GM12878 (cell line): ENCODE measurements at regions not wholly inside any gene's neighbourhood (a gene's known extent, or its start where the extent isn't known, plus 50 kb on each side); places are given as distances from the start of the nearest gene placed in this dataset.

Source experiments
- CREB1 ChIP-seq: IDR thresholded peaks from 2 replicates; pipeline ENCODE4 v1.6.1; 2012; ENCODE audit warnings: low read depth, mild to moderate bottlenecking, inconsistent platforms
- NFYA ChIP-seq: IDR thresholded peaks from 2 replicates; pipeline ENCODE4 v1.6.1; 2011; ENCODE audit warnings: low read depth, mild to moderate bottlenecking, low read length, improper control_type of control experiment, borderline replicate concordance
- SIX5 ChIP-seq: IDR thresholded peaks from 2 replicates; pipeline ENCODE4 v1.6.1; 2011; ENCODE audit warnings: mild to moderate bottlenecking, low read depth, low read length, moderate library complexity; ENCODE audit not compliant: severe bottlenecking
- ZZZ3 ChIP-seq: IDR thresholded peaks from 2 replicates; pipeline ENCODE4 v1.6.1; 2011; ENCODE audit warnings: low read depth; ENCODE audit not compliant: control insufficient read depth, insufficient read length
- TF ChIP-seq, protein P1 (sequence below): fragments of 450-650 bp; IDR thresholded peaks from 2 replicates; pipeline ENCODE4 v1.6.1; 2017; ENCODE audit warnings: mild to moderate bottlenecking, low read depth, inconsistent platforms; ENCODE audit not compliant: poor library complexity, severe bottlenecking
- TF ChIP-seq, protein P2 (sequence below): fragments of 450-650 bp; IDR thresholded peaks from 2 replicates; pipeline ENCODE4 v1.6.1; 2017; ENCODE audit warnings: mild to moderate bottlenecking, moderate library complexity

DNA sequence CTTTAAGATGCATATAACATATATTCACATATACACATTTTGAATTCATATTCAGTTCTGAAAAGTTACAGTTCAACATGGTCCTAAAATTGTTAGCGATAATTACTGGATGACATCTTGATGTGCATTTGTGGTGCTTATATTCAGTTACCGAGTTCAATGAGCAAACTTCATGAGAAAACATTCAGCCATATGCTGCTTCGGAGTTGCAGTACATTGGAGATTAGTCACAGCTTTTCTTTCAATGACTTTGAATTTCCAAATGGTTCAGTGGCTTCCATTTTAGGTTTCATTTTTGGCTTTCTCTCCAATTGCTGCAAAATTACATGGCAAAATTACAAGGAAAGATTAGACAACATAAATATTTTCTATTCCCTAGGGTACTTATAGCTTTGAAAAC is 198.3 kb upstream of the CNTN3 start (continued):
- TF ChIP-seq, protein P1, sequence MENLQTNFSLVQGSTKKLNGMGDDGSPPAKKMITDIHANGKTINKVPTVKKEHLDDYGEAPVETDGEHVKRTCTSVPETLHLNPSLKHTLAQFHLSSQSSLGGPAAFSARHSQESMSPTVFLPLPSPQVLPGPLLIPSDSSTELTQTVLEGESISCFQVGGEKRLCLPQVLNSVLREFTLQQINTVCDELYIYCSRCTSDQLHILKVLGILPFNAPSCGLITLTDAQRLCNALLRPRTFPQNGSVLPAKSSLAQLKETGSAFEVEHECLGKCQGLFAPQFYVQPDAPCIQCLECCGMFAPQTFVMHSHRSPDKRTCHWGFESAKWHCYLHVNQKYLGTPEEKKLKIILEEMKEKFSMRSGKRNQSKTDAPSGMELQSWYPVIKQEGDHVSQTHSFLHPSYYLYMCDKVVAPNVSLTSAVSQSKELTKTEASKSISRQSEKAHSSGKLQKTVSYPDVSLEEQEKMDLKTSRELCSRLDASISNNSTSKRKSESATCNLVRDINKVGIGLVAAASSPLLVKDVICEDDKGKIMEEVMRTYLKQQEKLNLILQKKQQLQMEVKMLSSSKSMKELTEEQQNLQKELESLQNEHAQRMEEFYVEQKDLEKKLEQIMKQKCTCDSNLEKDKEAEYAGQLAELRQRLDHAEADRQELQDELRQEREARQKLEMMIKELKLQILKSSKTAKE, result no peak
- TF ChIP-seq CREB1, result no peak
- no peak for TF ChIP-seq ZZZ3
- TF ChIP-seq SIX5, result no peak
- no peak for TF ChIP-seq NFYA
- TF ChIP-seq, protein P2, sequence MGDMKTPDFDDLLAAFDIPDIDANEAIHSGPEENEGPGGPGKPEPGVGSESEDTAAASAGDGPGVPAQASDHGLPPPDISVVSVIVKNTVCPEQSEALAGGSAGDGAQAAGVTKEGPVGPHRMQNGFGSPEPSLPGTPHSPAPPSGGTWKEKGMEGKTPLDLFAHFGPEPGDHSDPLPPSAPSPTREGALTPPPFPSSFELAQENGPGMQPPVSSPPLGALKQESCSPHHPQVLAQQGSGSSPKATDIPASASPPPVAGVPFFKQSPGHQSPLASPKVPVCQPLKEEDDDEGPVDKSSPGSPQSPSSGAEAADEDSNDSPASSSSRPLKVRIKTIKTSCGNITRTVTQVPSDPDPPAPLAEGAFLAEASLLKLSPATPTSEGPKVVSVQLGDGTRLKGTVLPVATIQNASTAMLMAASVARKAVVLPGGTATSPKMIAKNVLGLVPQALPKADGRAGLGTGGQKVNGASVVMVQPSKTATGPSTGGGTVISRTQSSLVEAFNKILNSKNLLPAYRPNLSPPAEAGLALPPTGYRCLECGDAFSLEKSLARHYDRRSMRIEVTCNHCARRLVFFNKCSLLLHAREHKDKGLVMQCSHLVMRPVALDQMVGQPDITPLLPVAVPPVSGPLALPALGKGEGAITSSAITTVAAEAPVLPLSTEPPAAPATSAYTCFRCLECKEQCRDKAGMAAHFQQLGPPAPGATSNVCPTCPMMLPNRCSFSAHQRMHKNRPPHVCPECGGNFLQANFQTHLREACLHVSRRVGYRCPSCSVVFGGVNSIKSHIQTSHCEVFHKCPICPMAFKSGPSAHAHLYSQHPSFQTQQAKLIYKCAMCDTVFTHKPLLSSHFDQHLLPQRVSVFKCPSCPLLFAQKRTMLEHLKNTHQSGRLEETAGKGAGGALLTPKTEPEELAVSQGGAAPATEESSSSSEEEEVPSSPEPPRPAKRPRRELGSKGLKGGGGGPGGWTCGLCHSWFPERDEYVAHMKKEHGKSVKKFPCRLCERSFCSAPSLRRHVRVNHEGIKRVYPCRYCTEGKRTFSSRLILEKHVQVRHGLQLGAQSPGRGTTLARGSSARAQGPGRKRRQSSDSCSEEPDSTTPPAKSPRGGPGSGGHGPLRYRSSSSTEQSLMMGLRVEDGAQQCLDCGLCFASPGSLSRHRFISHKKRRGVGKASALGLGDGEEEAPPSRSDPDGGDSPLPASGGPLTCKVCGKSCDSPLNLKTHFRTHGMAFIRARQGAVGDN, result no peak
